ENCODE measurements at regions not wholly inside any gene's neighbourhood (a gene's known extent, or its start where the extent isn't known, plus 50 kb on each side); places are given as distances from the start of the nearest gene placed in this dataset.

GRCh38 chr7:136213012-136213411 is 235.9 kb upstream of the MTPN start:
- Histone ChIP-seq H3K4me1 (ENCODE audit: control insufficient read depth, extremely low read depth, insufficient read depth, low read length) (no peaks in the 10 kb centered on the region), H3K9ac (replicated peaks; ENCODE audit: extremely low read depth, insufficient read depth, low read length) (no peak overlapping the region), H3K9me1 (replicated peaks; ENCODE audit: control insufficient read depth, extremely low read depth, insufficient read depth, low read length) (no peaks in the 10 kb centered on the region), H4K20me1 (replicated peaks; ENCODE audit: control insufficient read depth, extremely low read depth, insufficient read depth, low read length) (no peaks in the 10 kb centered on the region), H3K27ac (ENCODE audit: insufficient read depth, low read depth, low read length) (no peak overlapping the region), H3K9me3 (replicated peaks; ENCODE audit: control insufficient read depth, insufficient read depth, low read length) (no peaks in the 10 kb centered on the region), H3K4me3 (replicated peaks in 1 of 3; ENCODE audit: insufficient read depth in 1 of 3, low read depth in 1 of 3, low read length in 3 of 3) (no peak overlapping the region), H3K79me2 (ENCODE audit: control insufficient read depth, insufficient read depth, low read length) (no peaks in the 10 kb centered on the region), H3K27me3 (ENCODE audit: control insufficient read depth in 2 of 2, insufficient read depth in 2 of 2, low read length in 2 of 2) (no peaks in the 10 kb centered on the region), H3K36me3 (ENCODE audit: control insufficient read depth in 2 of 2, extremely low read depth in 1 of 2, insufficient read depth in 2 of 2, low read length in 2 of 2) (no peaks in the 10 kb centered on the region), H3K4me2 (ENCODE audit: insufficient read depth, low read length) (no peak overlapping the region), H2AFZ (ENCODE audit: low read depth, low read length) (no peak overlapping the region)
- dilution Hi-C loops (cut with MboI; ENCODE audit: extremely low pct_ligation_motif_present, low sequenced_read_pairs) (no loop called here), intact Hi-C loops (cut with micrococcal nuclease) (no loop called here)
- no peak for FAIRE-seq
- TF ChIP-seq EZH2 (IDR thresholded peaks at IDR 0.05; ENCODE audit: borderline replicate concordance, low read depth, low read length, severe bottlenecking) = no peak
- TF ChIP-seq POLR2A (IDR thresholded peaks at IDR 0.05; ENCODE audit: low read depth, low read length) = no peak
- TF ChIP-seq POLR2AphosphoS5 (IDR thresholded peaks at IDR 0.05; ENCODE audit: insufficient read depth, low read depth, low read length) = no peak
- TF ChIP-seq GATA2 (IDR thresholded peaks at IDR 0.05; ENCODE audit: insufficient read depth, insufficient read length, low read depth, low read length) = no peak
- no peak for TF ChIP-seq FOS (IDR thresholded peaks at IDR 0.05; ENCODE audit: borderline replicate concordance, insufficient read depth, low read length)
- TF ChIP-seq JUN (IDR thresholded peaks at IDR 0.05; ENCODE audit: borderline replicate concordance, insufficient read depth, insufficient read length, low read depth) = no peak
- TF ChIP-seq MYC (IDR thresholded peaks at IDR 0.05; ENCODE audit: low read depth, low read length) = no peak
- TF ChIP-seq MAX (IDR thresholded peaks at IDR 0.05; ENCODE audit: insufficient read depth, insufficient read length) = no peak
- TF ChIP-seq, protein P1, sequence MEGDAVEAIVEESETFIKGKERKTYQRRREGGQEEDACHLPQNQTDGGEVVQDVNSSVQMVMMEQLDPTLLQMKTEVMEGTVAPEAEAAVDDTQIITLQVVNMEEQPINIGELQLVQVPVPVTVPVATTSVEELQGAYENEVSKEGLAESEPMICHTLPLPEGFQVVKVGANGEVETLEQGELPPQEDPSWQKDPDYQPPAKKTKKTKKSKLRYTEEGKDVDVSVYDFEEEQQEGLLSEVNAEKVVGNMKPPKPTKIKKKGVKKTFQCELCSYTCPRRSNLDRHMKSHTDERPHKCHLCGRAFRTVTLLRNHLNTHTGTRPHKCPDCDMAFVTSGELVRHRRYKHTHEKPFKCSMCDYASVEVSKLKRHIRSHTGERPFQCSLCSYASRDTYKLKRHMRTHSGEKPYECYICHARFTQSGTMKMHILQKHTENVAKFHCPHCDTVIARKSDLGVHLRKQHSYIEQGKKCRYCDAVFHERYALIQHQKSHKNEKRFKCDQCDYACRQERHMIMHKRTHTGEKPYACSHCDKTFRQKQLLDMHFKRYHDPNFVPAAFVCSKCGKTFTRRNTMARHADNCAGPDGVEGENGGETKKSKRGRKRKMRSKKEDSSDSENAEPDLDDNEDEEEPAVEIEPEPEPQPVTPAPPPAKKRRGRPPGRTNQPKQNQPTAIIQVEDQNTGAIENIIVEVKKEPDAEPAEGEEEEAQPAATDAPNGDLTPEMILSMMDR (IDR thresholded peaks at IDR 0.05; ENCODE audit: extremely low read depth in 1 of 2, insufficient read depth in 1 of 2, low read depth in 1 of 2, low read length in 2 of 2) = no peak
- DNase-seq (ENCODE audit: low read depth, low spot score) = no peak
- no TSS peak for BruUV-seq (replicated peaks)
- CTCF ChIA-PET = no interaction called here
- POLR2A ChIA-PET = no interaction called here

All from endothelial cell of umbilical vein (primary cell).